ENCODE measurements at regions not wholly inside any gene's neighbourhood (a gene's known extent, or its start where the extent isn't known, plus 50 kb on each side); places are given as distances from the start of the nearest gene placed in this dataset.

GRCh38 chr11:129278586-129279319 is 86.6 kb upstream of the ARHGAP32 start:
- Histone ChIP-seq H3K4me1 (ENCODE audit: insufficient read depth, low read length) (peaks cover 6% of the 10 kb centered on the region; the same call in 1 of the 2 replicates), H3T11ph (ENCODE audit: low read length) (no peak overlapping the region), H3K56ac (ENCODE audit: insufficient read length, low read depth, low read length) (no peak overlapping the region), H3K4ac (ENCODE audit: low read depth, low read length) (no peak overlapping the region), H3K23me2 (ENCODE audit: insufficient read length, low read depth, low read length, poor library complexity, severe bottlenecking) (peaks cover 11% of the 10 kb centered on the region), H3K9me3 (ENCODE audit: control insufficient read depth, low read depth, low read length) (no peaks in the 10 kb centered on the region), H3K27ac (ENCODE audit: insufficient read length, low read depth, low read length) (no peak overlapping the region), H4K5ac (ENCODE audit: insufficient read length, low read depth, low read length) (no peak overlapping the region), H3K27me3 (ENCODE audit: insufficient read depth, low read length) (no peaks in the 10 kb centered on the region; the same call in 1 of the 2 replicates), H4K8ac (replicated peaks; ENCODE audit: insufficient read length, low read depth, low read length) (no peak overlapping the region), H2BK5ac (ENCODE audit: insufficient read length, low read length) (no peak overlapping the region), H2AFZ (ENCODE audit: low read length) (no peak overlapping the region), H3K23ac (ENCODE audit: insufficient read length, low read depth, low read length) (no peak overlapping the region), H2AK5ac (ENCODE audit: insufficient read length, low read length) (no peak overlapping the region), H4K20me1 (ENCODE audit: control insufficient read depth, insufficient read depth, insufficient read length) (no peaks in the 10 kb centered on the region), H2BK15ac (ENCODE audit: low read depth, low read length) (no peak overlapping the region), H3K18ac (ENCODE audit: insufficient read length, low read depth, low read length) (no peak overlapping the region), H3K14ac (ENCODE audit: insufficient read depth, low read length) (no peak overlapping the region), H4K91ac (ENCODE audit: insufficient read length, low read depth, low read length) (no peak overlapping the region), H3K4me2 (ENCODE audit: insufficient read depth, insufficient read length, low read length) (peak overlapping the region; percentile 91), H2BK120ac (ENCODE audit: low read depth, low read length, poor library complexity, severe bottlenecking) (no peak overlapping the region), H3K9ac (ENCODE audit: extremely low read depth, insufficient read length, low read length) (no peak overlapping the region), H2BK12ac (ENCODE audit: insufficient read length, low read depth, low read length) (no peak overlapping the region), H2BK20ac (ENCODE audit: low read depth, low read length, poor library complexity, severe bottlenecking) (no peak overlapping the region), H3K79me1 (ENCODE audit: insufficient read depth, low read depth, low read length, poor library complexity, severe bottlenecking) (peaks cover 2% of the 10 kb centered on the region), H3K79me2 (ENCODE audit: insufficient read depth, low read length) (peaks cover 11% of the 10 kb centered on the region; the same call in 1 of the 2 replicates)
- Mint-ChIP-seq H3K4me1 (peaks cover 51 to 64% of the 10 kb centered on the region in 2 experiments), H3K9me3 (no peaks in the 10 kb centered on the region), H3K4me3 (peak overlapping the region; percentile 78 to 92), H3K27ac (no peak overlapping the region), H3K27me3 (ENCODE audit: low read depth) (peaks cover 23% of the 10 kb centered on the region), H3K36me3 (ENCODE audit: insufficient read depth in 1 of 3, low read depth in 3 of 3) (no peaks in the 10 kb centered on the region; a peak in 1 of 7 replicates)
- WGBS (ENCODE audit: extremely low coverage, insufficient read length, low lambda C conversion rate), result no CpG with 5 or more reads among the region's 109 CpGs
- TF ChIP-seq CTCF (conservative IDR thresholded peaks at IDR 0.05), result 0 out of 3 replicates have a peak, but pooled peaks have one; percentile 20
- no peak for DNase-seq

All from H9 (cell line).